Fibroblast of lung (primary cell): ENCODE measurements at regions not wholly inside any gene's neighbourhood (a gene's known extent, or its start where the extent isn't known, plus 50 kb on each side); places are given as distances from the start of the nearest gene placed in this dataset.

Experiments used
- CTCF ChIP-seq, 2 donors: IDR thresholded peaks in 1 of 2; conservative IDR thresholded peaks in 1 of 2; 1 replicate in 1 of 2; 2 replicates in 1 of 2; pipeline ENCODE4 v1.5.1; 2011 to 2012; ENCODE audit warnings: low read length in 2 of 2, control low read depth in 1 of 2, inconsistent platforms in 1 of 2, low read depth in 1 of 2, mild to moderate bottlenecking in 1 of 2
- EZH2 ChIP-seq: IDR thresholded peaks from 2 replicates; pipeline ENCODE4 v1.5.1; 2012; ENCODE audit warnings: low read length, control low read depth, mild to moderate bottlenecking; ENCODE audit errors: missing control alignments

DNA sequence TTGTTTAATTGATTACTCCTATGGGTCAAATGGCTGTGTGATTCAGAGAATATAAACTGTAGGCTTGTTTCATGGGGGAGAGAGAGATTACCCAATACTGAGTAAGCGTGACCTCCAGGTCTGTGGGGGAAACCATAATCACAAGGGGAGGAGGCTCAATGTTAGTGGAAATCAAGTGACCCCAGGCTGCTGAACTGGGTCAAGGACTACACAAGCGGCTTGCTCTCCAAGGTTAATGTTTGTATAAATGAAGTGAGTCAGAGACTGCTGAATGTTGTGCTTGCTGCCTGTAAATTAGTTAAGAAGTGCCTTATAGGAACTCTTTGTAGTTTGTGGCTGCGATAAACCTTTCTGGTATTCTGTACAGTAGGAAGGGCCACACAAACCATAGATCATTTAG lies 479.7 kb downstream of the AACS start:
- TF ChIP-seq CTCF (conservative IDR thresholded peaks at IDR 0.05 in 1 of 2, IDR thresholded peaks at IDR 0.05 in 1 of 2; ENCODE audit: low read depth in 1 of 2, low read length in 2 of 2) (no peak), EZH2 (no peak)
